OCI-LY7 (cell line): ENCODE measurements at regions not wholly inside any gene's neighbourhood (a gene's known extent, or its start where the extent isn't known, plus 50 kb on each side); places are given as distances from the start of the nearest gene placed in this dataset.

Experiments used
- BruUV-seq: library from RNA; stranded (reverse); fragments of 400-500 nt; replicated peaks from 2 replicates; lab custom pipeline; 2021; lab: Mats Ljungman, UMichigan
- CTCF ChIA-PET: fragments of 300-600 bp; sonication (Branson Sonifier 250); formaldehyde crosslinking; loops from one replicate; lab custom pipeline; 2022; ENCODE audit warnings: antibody characterized with exemption; ENCODE audit not compliant: unreplicated experiment; lab: Charles Lee
- POLR2A ChIA-PET: fragments of 300-600 bp; sonication (Branson Sonifier 250); formaldehyde crosslinking; loops from one replicate; lab custom pipeline; 2022; ENCODE audit warnings: antibody characterized with exemption; lab: Charles Lee
- DNase-seq: peaks from one replicate; pipeline ENCODE4 v3.0.0-alpha.2; 2015; ENCODE audit warnings: low spot score
- H2AFZ ChIP-seq: fragments of 200-600 bp; sonication (generic), shearing (Covaris generic); 2 replicates; pipeline ENCODE4 v1.6.1; 2014; ENCODE audit warnings: mild to moderate bottlenecking, antibody characterized with exemption, low read length, moderate library complexity
- H3K27ac ChIP-seq: fragments of 200-600 bp; sonication (generic); 2 replicates; pipeline ENCODE4 v1.5.1; 2014; ENCODE audit warnings: mixed run types, low read depth, mild to moderate bottlenecking, moderate library complexity, low read length, inconsistent platforms; ENCODE audit not compliant: poor library complexity, severe bottlenecking
- H3K36me3 ChIP-seq: fragments of 200-600 bp; sonication (generic); 2 replicates; pipeline ENCODE4 v1.6.1; 2014; ENCODE audit warnings: mild to moderate bottlenecking, antibody characterized with exemption, low read length, moderate library complexity, mixed read lengths; ENCODE audit not compliant: insufficient read depth
- H3K4me1 ChIP-seq: fragments of 200-600 bp; sonication (generic); 2 replicates; pipeline ENCODE4 v1.5.1; 2014; ENCODE audit warnings: mild to moderate bottlenecking, low read length; ENCODE audit not compliant: insufficient read depth, poor library complexity, severe bottlenecking
- H3K4me2 ChIP-seq: fragments of 200-600 bp; sonication (generic); 2 replicates; pipeline ENCODE4 v1.6.1; 2014; ENCODE audit warnings: mild to moderate bottlenecking, low read length
- H3K4me3 ChIP-seq: fragments of 200-600 bp; sonication (generic); 2 replicates; pipeline ENCODE4 v1.5.1; 2014; ENCODE audit warnings: mild to moderate bottlenecking, low read depth, low read length; ENCODE audit not compliant: poor library complexity, severe bottlenecking
- H3K79me2 ChIP-seq: fragments of 200-600 bp; sonication (generic); 2 replicates; pipeline ENCODE4 v1.6.1; 2016; ENCODE audit warnings: low read depth, mild to moderate bottlenecking, low read length, moderate library complexity, mixed read lengths; ENCODE audit not compliant: insufficient read depth
- H3K9me2 ChIP-seq: fragments of 200-600 bp; sonication (generic); 2 replicates; pipeline ENCODE4 v1.6.1; 2016; ENCODE audit warnings: mild to moderate bottlenecking, low read length, mixed read lengths; ENCODE audit not compliant: insufficient read depth
- H3K9me3 ChIP-seq: fragments of 200-600 bp; sonication (generic); 2 replicates; pipeline ENCODE4 v1.6.1; 2014; ENCODE audit warnings: mild to moderate bottlenecking, mixed run types, low read length, mixed read lengths
- H4K20me1 ChIP-seq: fragments of 200-600 bp; sonication (generic); 2 replicates; pipeline ENCODE4 v1.6.1; 2014; ENCODE audit warnings: mild to moderate bottlenecking, antibody characterized with exemption, low read length, moderate library complexity, mixed read lengths; ENCODE audit not compliant: insufficient read depth
- CTCF ChIP-seq: fragments of 200-600 bp; sonication (generic); conservative IDR thresholded peaks from 2 replicates; pipeline ENCODE4 v1.5.1; 2014; ENCODE audit warnings: mild to moderate bottlenecking, antibody characterized with exemption, low read length, moderate library complexity, mixed read lengths
- EZH2phosphoT487 ChIP-seq: fragments of 200-600 bp; sonication (generic); IDR thresholded peaks from 2 replicates; pipeline ENCODE4 v1.6.1; 2018; ENCODE audit warnings: low read depth, borderline replicate concordance, mild to moderate bottlenecking, mixed run types, antibody characterized with exemption, low read length, moderate library complexity, mixed read lengths
- intact Hi-C: fragments of 100-400 bp; cut with micrococcal nuclease; formaldehyde crosslinking; loops from one replicate; pipeline ENCODE4 v1.10.0; 2022; ENCODE audit not compliant: unreplicated experiment

GRCh38 chr5:152641970-152642805 lies 237.1 kb upstream of the NMUR2 start:
- intact Hi-C loops = no loop called here
- ChIA-PET CTCF (no interaction called here), POLR2A (no interaction called here)
- no TSS peak for BruUV-seq
- no peaks in the 10 kb centered on the region for H3K79me2 ChIP-seq
- no peak for TF ChIP-seq CTCF
- TF ChIP-seq EZH2phosphoT487 = no peak
- no peak overlapping the region for H2AFZ ChIP-seq
- no peaks in the 10 kb centered on the region for H3K36me3 ChIP-seq
- no peaks in the 10 kb centered on the region for H4K20me1 ChIP-seq
- no peak for DNase-seq
- no peaks in the 10 kb centered on the region for H3K4me1 ChIP-seq
- no peak overlapping the region for H3K4me2 ChIP-seq
- H3K27ac ChIP-seq = no peak overlapping the region
- H3K4me3 ChIP-seq = no peak overlapping the region
- H3K9me2 ChIP-seq = no peaks in the 10 kb centered on the region; the same call in 1 of the 2 replicates
- H3K9me3 ChIP-seq = no peaks in the 10 kb centered on the region

- no peak overlapping the region for H2AFZ ChIP-seq
- H4K20me1 ChIP-seq = no peaks in the 10 kb centered on the region
- TF ChIP-seq EZH2phosphoT487 (no peak), CTCF (no peak)
- POLR2A ChIA-PET = no interaction called here
- CTCF ChIA-PET = no interaction called here
- no peaks in the 10 kb centered on the region for H3K9me3 ChIP-seq
- BruUV-seq = no TSS peak
- no peak overlapping the region for H3K4me3 ChIP-seq
- intact Hi-C loops = no loop called here
- no peak overlapping the region for H3K4me2 ChIP-seq
- H3K36me3 ChIP-seq = no peaks in the 10 kb centered on the region
- no peaks in the 10 kb centered on the region for H3K79me2 ChIP-seq
- H3K9me2 ChIP-seq = no peaks in the 10 kb centered on the region; the same call in 1 of the 2 replicates
- DNase-seq = no peak
- H3K27ac ChIP-seq = no peak overlapping the region
- no peaks in the 10 kb centered on the region for H3K4me1 ChIP-seq
Measured at GRCh38 chr5:152642880-152643279, 237.8 kb upstream of the NMUR2 start.
